IPS DF 19.7 (cell line): ENCODE measurements at regions not wholly inside any gene's neighbourhood (a gene's known extent, or its start where the extent isn't known, plus 50 kb on each side); places are given as distances from the start of the nearest gene placed in this dataset.

ENCODE experiments used
- DNase-seq: peaks from one replicate; pipeline ENCODE4 v3.0.0-alpha.2; 2013; ENCODE audit warnings: low read depth, low spot score

DNA sequence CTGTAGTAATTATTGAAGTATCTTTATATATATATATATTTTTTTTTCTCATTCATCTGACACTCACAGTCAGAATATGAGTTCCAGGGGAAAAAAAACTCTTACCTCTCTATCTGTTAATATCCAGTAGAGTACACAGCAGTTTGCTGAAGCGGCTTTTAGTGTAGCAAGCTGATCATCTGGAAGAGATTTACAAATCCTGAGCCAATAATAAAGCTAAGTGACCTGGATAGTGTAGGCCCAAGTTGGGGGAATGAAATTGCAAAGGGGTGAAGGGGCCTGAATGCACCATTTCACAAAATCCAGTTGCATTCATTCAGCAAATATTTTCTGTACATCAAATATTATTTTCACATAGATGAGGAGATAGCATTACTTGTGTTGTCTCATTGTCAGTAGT is 234.6 kb upstream of the FLRT2 start:
- no peak for DNase-seq

DNA sequence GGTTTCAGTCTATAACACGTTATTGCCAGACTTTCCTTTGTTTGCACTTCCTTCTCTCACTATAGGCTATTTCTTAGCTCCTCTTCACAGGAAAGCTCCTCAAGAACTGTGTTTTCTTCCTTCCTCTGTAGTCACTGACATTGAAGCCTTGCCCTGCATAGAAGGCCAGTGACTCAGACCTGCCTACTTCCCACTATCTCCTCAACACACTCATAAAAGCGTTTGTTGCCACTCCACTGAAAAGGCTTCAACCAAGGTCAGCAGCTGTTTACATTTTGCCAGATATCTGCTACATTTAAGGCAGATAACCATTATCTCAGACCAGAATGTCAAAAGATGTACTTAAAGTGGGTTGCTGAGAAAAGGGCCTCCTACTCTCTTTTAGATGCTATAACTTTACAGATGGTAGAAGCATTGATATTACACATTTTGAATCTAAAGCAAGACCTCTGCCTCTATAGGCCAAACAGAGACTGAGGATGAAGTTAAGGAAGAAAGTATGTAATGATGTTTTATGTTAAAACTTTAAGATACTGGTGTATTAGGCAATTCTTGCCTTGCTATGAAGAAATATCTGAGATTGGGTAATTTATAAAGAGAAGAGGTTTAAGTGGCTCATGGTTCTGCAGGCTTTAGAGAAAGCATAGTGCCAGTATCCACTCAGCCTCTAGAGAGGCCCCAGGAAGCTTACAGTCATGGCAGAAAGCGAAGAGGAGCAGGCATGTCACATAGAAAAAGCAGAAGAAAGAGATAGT is 233.3 kb upstream of the FLRT2 start:
- no peak for DNase-seq

DNA sequence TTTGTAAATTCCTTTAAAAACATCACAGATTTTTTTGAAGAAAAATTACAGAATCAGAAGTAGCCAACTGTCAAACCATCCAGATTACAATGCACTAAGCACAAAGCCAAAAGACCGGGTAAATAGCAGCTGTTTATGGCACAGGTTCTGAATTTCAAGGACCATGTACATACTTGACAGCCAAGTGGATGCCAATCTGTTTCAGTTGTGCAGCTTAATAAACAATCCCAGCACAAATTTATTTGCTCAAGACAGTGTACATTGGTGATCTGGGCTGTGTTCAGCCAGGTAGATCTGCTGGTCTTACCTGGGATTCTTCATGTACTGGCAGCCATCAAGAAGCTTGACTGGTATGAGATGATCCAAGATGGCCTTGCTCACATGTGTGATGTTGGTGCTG is 229.8 kb upstream of the FLRT2 start:
- no peak for DNase-seq

DNA sequence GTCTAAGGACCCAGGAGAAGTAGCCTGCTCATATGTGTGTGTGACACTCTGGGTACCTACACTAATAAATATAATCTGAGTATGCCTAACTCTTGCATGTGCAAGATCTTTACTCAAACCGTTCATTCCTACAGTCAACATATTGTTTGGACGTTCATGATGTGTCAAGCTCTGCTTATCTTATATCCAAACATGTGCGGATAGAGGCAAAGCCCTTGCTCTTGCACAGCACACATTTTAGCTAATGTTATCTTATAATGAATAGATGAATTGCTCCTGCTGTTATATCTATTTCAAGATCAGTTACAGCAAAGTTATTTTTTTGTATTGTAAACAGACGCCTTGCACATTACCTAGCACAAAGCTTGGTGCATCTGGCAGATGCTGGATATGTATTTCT is 228.4 kb upstream of the FLRT2 start:
- DNase-seq: no peak

DNA sequence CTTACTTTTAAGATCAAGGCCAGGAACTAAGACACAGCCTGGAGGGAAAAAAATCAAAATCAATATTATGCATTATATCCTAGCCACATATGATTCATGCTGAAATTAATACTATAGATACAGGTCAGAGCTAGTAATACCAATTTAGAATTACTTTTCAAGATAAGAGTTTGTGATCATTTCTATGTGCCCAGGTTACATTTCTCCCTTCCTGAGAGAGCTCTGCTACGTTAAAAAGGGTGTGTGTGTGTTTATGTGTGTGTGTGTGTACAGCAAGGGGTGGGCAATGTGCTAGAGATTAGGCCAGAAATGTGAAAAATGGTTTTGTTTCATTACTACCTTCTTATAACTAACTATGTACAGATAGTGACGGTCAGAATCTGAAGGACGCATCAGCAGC is 223.9 kb upstream of the FLRT2 start:
- DNase-seq: no peak

DNA sequence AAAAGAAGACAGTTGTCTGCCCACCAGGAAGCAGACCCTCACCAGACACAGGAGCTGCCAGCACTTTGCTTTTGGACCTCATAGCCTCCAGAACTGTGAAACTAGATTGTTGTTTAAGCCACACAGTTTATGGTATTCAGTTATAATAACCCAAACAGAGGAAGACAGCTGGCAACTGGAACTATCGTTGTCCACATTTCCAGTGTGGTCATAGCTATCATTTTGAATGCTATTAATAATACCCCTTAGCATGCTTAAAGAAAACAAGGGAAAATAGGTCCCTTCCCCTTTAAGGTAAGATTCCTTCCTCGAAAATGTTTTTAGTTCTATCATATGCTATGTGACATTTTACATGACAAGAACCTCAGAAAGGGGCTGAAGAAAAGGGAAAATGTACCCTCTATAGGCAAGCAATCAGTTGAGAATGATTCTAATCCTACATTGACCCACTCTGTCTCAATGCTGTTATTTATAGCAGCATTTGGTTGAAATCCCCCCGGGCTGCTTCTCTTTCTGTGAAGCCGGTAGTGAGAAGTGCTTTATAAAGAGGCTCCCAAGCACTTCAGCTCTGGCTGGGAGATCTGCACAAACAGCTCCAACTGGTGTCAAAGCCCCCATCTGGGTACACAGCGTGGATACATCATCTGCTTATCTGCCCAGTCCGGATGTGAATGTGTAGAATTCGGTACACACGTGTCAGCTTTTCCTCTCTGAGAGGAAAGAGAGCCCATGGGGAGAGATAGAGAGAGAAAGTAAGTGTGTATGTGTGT is 221.2 kb upstream of the FLRT2 start:
- no peak for DNase-seq

DNA sequence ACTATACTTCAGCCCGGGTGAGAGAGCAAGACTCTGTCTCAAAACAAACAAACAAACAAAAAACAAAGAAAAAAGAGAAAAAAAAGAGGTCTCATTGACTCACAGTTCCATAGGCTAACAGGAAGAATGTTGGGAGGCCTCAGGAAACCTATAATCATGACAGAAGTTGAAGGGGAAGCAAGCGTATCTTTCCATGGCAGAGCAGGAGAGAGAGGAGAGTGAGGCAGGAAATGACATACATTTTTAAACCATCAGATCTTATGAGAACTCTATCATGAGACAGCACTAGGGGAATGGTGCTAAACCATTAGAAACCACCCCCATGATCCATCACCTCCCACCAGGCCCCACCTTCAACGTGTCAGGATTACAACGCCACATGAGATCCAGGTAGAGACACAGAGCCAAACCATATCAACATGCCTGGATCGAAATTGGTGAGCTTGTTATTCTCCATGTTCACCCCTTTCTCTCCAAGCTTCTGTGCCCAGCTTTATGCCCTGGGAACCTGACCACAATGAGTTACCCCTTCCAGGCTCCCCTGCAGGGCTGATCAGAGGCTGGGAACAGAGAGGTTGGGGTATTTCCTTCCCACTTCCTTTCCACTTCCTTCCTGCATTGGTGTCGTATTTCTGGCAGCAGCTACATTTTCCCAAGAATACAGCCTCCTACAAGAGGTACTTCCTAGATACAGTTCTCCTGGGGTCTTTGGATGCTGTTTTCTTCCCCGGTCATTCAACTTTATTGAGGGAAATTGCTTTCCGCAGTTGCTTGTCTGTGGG is 219.3 kb upstream of the FLRT2 start:
- no peak for DNase-seq

DNA sequence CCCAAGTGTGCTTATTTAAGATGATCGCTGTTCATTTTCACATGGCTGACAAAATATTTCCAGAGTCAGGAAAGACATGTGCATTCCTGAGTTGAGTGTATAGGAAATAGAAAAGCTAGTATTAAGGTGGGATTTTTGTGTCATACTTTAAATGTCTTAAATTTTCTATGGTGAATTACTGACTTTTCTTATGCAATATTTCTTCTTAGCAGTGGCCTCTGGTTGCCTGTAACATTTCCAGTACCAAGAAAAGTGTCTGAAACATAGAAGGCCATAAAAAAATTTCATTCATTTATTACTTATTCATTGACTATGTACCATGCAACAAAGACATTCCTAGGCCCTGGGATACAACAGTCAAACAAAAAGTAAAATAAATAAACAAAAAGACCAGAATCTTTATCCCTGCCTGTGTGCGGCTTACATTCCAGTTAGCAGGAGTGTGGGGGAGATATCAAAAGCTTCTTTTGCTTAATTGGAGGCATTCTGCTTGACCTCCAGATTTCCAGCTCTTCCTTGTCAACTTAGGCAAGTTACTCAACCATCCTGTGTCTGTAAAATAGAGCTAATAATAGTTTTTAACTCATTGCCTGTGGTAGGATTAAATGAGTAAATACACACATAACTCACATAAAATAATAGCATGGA is 216.3 kb upstream of the FLRT2 start:
- DNase-seq: no peak

DNA sequence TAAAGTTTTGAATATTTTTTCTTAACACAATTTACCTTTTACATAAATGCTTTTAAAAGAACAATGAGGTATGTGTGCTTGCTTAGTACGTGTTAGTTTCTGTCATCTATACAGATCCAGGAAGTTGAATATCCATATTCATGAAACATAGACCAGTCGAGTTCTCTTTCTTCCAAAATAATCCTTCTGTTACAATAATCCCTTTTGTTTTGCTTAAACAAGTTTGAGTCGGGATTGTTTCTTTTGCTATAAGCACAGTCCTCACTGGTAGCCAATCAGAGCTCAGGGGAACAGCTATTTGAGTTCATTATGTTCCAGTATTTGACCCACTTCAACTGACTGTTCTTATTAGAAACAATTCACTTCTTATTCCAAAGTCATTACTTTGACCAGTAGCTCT is 214.7 kb upstream of the FLRT2 start:
- no peak for DNase-seq

DNA sequence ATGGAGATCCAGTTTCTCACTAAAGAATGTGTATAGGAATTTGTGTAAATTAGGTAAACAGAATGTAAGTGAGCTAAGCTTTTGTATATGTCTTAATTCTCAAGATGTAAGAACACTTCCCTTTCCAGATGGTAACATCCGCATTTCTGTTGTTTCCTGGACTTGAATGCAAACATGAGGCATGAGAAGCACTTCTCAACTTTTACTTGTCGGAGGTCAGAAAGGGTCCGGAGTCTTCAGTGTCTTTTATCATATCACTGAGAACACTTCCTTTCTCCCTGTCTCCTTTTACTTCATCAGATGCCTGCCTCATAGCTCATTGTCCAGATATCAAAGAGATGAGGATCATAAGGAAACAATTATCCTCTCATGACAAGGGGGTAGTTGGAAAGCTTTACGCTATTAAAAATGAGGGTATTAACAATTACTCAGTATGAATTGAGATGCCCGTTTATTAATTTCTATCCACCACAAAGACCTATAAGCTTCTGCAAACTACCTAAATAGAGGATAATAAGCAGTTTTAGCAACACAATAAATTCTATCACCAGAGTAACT is 214.1 kb upstream of the FLRT2 start:
- DNase-seq: no peak

DNA sequence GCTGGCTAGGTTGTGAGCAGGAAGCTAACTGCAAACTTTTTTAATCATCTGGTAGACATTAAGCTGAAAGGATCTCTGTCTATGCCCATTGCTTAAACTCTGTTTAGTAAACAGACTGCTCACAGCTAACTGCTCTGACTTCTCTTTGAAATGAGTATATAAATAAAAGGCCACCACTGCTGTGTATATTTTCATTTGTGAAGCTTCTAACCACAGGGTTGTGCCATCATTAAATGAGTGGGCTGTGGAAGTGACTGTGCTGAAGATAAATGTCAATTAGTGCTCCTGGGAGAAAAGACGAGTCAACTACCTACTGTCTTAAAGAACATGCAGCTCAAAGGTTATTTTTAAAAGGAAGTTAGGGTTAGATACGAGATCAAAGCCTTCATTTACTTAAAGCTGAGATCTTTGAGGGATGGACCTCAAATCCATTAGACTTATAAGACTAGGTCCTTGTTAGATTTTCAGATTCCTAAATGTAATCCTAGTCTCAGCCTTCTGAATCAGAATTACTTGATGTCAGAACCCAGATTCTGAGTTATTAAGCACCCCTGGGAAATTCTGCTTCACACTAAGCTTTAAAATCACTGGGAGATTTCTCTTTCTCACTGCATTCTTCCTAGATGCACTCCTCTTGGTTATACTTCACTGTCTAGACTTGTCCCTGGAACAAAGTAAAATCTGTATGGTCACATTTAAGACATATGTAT is 213.1 kb upstream of the FLRT2 start:
- DNase-seq: no peak

DNA sequence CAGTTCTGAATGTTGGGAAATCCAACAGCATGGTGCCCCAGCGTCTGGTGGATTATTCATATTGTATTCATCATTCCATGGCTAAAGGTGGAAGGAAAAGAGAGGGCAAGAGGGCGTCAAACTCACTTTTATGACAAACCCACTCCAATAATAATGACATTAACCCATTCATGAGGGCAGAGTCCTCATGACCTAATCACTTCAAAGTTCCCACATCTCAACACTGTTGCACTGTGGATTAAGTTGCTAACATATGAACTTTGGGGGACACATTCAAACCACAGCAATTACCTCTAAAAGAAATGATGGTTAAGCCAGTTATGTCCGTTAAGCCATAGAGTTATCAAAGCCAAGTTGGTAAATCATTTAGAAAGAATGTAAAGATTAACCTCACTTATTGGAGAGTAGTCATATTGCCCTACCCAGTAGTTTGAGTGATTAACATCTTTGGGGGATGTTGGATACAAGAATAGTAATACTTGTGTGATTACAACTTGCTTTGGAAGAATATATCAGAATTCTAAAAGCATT is 212.4 kb upstream of the FLRT2 start:
- no peak for DNase-seq

DNA sequence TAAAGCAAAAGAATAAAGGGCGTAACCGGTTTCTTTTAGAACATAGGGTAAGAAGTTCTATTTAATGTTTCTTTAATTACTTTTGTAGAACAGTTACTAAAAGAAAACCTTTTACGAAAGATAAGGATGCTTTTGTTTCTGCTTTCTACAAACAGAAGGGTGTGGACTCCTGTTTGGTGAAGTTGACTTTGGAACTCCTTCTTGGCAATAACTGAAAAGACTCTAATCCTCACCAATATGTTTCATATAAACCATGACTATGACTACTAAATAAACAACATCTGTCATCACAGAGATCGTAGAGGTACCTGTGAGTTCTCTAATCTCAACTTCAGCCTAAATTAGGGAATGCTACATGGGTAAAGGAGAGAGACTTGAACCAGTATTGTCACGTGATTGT is 210.8 kb upstream of the FLRT2 start:
- no peak for DNase-seq

DNA sequence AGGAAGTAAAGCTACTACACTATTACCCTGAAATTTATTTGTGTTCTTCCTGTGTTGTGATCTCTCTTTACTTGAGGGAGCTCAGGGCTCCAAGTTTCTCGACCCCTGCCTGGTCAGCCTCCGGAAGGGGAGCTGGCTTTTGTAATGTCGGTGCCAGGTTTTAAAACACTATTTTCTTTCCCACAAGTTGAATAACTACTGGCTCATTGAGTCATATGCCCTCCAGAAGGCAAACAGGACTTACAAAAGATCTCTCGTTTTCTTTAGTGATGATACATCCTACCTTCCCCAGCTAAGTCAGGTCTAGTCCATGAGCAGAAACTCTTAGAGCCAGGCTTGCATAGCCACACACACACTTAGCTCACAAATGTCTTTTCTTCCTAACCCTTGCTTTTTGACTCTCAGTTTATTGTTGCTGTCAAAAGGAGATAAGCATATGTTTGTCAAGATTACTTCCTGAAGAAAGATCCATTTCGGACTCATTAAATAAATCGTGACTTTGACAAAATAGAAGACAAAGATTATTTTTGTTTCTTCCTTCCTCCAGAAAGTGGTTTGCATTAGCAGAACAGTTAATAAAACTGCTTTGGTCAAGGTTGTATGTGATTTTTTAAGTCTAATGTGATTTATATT is 209.8 kb upstream of the FLRT2 start:
- no peak for DNase-seq

DNA sequence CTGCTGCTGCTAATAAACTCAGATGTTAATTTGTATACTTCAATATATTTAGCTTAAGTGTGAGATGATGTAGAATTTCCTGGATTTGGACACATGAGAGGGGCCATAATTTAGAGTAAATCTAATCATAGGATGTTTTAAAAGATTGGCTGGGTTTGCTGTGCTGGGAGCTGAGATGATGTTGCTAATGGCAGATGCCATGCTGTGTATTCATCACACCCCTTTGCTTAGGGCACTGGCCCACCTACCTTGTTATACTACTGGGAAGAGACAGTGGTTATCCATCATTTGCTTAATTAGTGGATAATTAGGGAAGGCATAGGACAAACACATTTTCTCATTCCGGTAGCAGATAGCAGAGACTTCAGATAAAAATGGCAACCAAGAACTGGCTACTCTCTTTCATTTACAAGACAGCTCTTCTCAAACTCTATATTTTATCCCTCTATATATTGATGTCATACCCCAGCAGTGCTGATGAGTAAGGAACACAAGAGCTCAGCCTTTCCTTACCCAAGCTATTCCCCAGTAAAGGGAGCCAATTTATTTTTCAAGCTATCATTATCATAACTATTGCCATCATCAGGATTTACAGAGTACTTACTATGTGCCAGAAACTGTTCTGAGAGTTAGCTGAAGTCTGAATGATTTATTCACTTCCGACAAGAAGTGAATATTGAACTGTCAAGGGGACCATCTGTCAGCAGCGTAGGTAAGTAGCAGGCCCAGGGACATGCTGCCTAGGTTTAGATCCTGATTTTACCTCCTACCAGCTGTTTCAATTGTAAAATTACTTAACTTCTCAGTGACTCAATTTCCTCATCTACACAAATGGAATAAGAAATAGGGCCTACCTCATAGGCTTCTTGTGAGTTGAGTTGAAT is 204.6 kb upstream of the FLRT2 start:
- no peak for DNase-seq

DNA sequence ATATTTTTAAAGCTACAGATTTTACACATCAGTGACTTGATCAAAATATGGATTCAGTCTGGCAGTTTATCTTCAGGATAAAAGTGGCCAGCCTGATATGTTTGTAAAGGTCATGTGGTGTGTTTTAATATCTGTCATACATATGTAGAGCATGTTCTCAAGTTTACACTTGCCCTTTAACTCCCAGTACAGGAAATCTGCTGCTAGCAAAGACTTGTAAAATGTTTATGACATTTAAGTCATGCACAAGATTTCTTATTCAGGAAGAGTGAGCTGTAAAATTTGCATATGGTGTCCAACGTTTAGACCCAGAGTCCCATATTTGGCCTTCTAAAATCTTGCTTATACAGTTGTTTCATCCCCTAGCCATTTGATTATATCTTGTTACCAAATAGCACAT is 197.5 kb upstream of the FLRT2 start:
- DNase-seq: no peak

DNA sequence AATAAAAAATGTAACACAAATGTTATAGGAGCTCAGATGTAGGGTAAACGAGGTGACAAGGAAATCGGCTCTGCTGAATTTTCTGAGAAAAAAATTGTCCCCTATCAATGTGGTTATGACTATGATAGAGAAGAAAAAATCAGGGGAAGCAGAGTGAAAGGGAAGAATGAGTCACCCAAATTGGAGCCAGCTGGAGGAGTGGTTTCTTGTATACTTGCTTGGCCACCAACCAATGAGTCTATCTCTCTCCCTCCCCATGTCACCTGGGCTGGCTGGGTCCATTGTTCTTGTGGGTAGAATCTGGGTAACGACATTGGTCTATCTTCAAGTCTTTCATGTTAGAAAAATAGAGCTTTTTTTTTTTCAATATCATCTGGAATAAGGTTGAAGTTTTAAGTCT is 196.6 kb upstream of the FLRT2 start:
- DNase-seq: no peak

DNA sequence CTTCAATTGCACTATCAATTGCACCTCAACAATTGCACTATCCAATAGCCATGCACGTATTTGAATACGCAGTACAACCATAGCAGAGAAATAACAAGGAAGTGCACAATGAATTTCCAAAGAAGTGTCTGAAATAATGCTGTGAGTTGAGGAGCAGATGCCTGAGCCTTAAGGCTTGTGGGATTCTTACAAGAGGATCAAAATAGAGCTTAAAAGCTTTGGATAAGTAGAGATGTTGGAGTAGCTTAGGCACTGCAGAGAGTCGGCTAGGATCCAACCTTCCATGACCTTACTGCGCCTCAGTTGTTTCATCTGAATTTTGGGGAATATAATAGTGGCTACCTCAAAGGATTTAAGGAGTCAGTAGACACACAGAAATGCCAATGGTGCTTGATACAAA is 196.1 kb upstream of the FLRT2 start:
- DNase-seq: no peak

DNA sequence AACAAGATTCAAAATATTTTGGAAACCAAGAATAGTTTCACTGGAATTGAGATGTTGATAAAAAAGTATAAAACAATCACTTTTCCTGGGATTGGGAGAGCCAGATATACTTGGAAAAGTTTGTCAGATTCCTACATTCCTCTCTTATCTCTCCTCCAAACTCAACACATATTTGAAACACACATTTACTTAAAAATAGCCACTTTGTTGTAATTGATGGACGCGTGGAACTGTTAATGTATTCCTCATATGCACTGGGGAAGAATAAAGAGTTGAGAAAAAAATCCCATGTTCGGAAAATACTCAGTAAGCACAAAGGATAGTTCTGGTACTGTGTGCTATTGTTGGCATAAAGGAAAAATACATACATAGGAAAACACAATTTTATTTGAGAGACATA is 195.6 kb upstream of the FLRT2 start:
- no peak for DNase-seq
